ENCODE measurements at regions not wholly inside any gene's neighbourhood (a gene's known extent, or its start where the extent isn't known, plus 50 kb on each side); places are given as distances from the start of the nearest gene placed in this dataset.

GRCh38 chr1:215471463-215471862, 95.6 kb upstream of the KCTD3 start:
- Histone ChIP-seq H3K9me3 (no peaks in the 10 kb centered on the region), H3K4me1 (ENCODE audit: low read depth) (no peaks in the 10 kb centered on the region), H3K36me3 (ENCODE audit: low read depth) (no peaks in the 10 kb centered on the region), H3K4me3 (no peak overlapping the region)
- intact Hi-C loops (cut with DNase I, micrococcal nuclease): no loop called here
- no peak for TF ChIP-seq CTCF (IDR thresholded peaks at IDR 0.05)
- DNase-seq (no peak), ATAC-seq (no peak)

GRCh38 chr1:215472723-215473122, 94.4 kb upstream of the KCTD3 start:
- ATAC-seq (no peak), DNase-seq (no peak)
- Histone ChIP-seq H3K4me3 (no peak overlapping the region), H3K9me3 (no peaks in the 10 kb centered on the region), H3K4me1 (ENCODE audit: low read depth) (no peaks in the 10 kb centered on the region), H3K36me3 (ENCODE audit: low read depth) (no peaks in the 10 kb centered on the region)
- TF ChIP-seq CTCF (IDR thresholded peaks at IDR 0.05): no peak
- intact Hi-C loops (cut with DNase I, micrococcal nuclease): no loop called here

- DNase-seq (no peak), ATAC-seq (no peak)
- Histone ChIP-seq H3K36me3 (ENCODE audit: low read depth) (no peaks in the 10 kb centered on the region), H3K9me3 (no peaks in the 10 kb centered on the region), H3K4me3 (no peak overlapping the region), H3K4me1 (ENCODE audit: low read depth) (no peaks in the 10 kb centered on the region)
- no peak for TF ChIP-seq CTCF (IDR thresholded peaks at IDR 0.05)
- intact Hi-C loops (cut with DNase I, micrococcal nuclease): no loop called here
These were observed 93.2 kb upstream of the KCTD3 start for GRCh38 chr1:215473943-215474342.

GRCh38 chr1:215474940-215475339, 92.2 kb upstream of the KCTD3 start:
- no peak for TF ChIP-seq CTCF (IDR thresholded peaks at IDR 0.05)
- H3K36me3 ChIP-seq (ENCODE audit: low read depth): no peaks in the 10 kb centered on the region
- ATAC-seq: no peak
- H3K4me3 ChIP-seq: no peak overlapping the region
- intact Hi-C loops (cut with DNase I, micrococcal nuclease): no loop called here
- no peak for DNase-seq
- no peaks in the 10 kb centered on the region for H3K9me3 ChIP-seq
- no peaks in the 10 kb centered on the region for H3K4me1 ChIP-seq (ENCODE audit: low read depth)

GRCh38 chr1:215475796-215476481, 91.2 kb upstream of the KCTD3 start:
- intact Hi-C loops (cut with DNase I, micrococcal nuclease): no loop called here
- no peak for DNase-seq

More at GRCh38 chr1:215475796-215476481, 91.2 kb upstream of the KCTD3 start:
- Histone ChIP-seq H3K36me3 (ENCODE audit: low read depth) (no peaks in the 10 kb centered on the region), H3K4me3 (no peak overlapping the region), H3K9me3 (no peaks in the 10 kb centered on the region), H3K4me1 (ENCODE audit: low read depth) (no peaks in the 10 kb centered on the region)
- no peak for TF ChIP-seq CTCF (IDR thresholded peaks at IDR 0.05)
- ATAC-seq: no peak

All from mucosa of descending colon (tissue), 3 donors.